ENCODE measurements at regions not wholly inside any gene's neighbourhood (a gene's known extent, or its start where the extent isn't known, plus 50 kb on each side); places are given as distances from the start of the nearest gene placed in this dataset.
"Not testable (repeated sequence)": the region's sequence is repeated elsewhere in the genome, so short reads cannot be mapped to it uniquely, and the experiment has no call there.

DNA sequence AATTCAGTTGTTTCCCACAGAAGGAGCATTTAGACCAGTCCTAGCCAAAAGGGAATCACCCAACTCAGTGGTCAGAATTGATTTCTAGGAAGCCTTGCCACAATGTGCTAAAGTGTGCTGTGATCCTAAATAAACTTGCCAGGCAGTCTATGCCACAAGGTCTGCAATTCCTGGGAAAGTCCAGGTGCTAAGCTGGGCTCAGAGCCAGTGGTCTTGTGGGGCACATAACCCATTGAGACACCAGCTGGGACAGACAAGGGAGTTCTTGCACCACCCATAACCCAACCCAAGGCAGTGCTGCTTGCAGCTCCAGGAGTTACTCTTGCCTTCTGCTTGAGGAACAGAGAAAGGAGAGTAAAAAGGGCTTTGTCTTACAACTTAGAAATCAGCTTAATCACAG is 489.5 kb upstream of the SPRY2 start:
- no peak for DNase-seq

DNA sequence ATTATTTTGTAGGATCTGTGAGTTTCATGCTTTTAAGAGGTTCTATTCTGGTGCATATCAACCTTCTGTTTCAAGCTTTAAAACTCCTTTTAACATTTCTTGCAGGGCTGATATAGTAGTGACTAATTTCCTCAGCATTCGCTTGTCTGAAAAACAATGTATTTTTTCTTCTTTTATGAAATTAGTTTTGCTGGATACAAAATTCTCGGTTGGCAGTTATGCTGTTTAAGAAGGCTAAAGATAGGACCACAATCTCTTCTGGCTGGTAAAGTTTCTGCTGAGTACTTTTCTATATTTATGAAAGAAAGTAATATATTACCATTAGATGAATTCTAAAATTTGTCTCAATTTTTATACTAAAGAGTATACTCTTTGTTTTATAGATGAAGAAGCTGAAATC is 487.8 kb upstream of the SPRY2 start:
- no peak for DNase-seq

DNA sequence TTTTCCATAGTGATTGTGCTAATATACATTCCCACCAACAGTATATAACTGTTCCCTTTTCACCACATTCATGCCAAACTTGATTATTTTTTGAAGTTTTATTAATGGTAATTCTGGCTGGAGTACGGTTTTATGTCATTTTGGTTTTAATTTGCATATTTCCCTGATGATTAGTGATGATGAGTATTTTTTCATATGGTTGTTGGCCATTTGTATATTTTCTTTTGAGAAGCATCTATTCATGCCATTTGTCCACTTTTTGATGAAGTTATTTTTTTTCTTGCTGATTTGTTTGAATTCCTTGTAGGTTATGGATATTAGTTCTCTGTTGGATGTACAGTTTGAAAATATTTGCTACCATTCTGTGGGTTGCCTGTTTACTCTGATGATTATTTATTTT is 484.4 kb upstream of the SPRY2 start:
- DNase-seq = no peak

DNA sequence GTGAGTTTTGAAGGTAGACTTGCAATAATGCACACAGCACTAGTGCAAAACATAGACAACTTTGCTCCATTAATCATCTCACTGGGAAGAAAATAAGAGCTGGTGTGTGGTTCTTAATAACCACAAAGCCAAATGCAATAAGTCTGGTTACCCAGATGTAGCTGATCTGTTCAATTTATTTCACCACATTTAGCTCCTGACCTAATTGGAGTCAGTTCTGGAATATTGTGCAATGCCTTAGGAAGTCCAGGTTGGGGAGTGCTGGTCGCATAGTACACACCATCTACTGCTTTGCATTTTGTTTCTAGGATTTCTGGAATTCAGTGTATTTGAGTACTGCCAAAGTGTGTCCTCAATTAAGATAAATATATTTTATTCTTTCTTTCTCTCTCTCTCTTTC is 483.3 kb upstream of the SPRY2 start:
- DNase-seq = no peak

- DNase-seq = no peak
Observed at GRCh38 chr13:80823472-80823871, 482.5 kb upstream of the SPRY2 start.

DNA sequence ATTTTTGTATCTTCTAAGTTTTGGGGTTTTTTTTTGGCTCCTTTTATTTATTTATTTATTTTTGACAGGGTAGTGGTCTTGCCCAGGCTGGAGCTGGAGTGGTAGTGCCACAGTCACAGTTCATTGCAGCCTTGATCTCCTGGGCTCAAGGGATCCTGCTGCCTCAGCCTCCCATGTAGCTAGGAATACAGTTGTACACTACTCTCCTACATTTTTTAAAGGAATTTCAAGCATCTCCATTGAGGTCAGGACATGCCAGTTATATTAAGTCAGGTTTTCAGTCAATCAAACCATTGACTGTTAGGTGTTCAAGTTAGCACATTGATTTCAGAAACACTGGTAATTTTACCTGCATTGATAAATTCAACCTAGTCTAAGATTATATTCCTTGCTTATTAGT is 480.5 kb upstream of the SPRY2 start:
- DNase-seq = no peak

- DNase-seq = no peak
Observed at GRCh38 chr13:80817979-80818378, 477.1 kb upstream of the SPRY2 start.

DNA sequence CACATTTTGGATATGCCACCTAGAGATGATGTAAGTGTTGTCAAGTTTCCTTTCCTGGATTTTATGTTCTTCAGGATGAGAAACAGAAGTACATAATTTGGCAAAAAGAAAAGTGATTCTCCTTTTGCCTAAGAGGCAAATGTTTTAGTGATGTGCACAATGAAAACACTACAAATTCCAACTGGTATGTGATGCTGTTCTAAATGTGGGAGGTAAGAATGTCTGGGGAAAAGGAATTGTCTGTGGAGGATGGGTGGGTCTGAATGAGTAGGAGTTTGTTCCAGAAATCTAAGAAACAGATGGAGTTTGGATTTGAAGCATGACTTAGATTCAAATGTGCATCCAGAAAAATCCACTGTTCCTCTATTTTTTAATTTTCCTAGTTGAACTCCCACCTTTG is 473.6 kb upstream of the SPRY2 start:
- DNase-seq = no peak

GRCh38 chr13:80810294-80810693 is 469.4 kb upstream of the SPRY2 start:
- not testable (repeated sequence) for DNase-seq

GRCh38 chr13:80802946-80803345 is 462.0 kb upstream of the SPRY2 start:
- DNase-seq = no peak

- DNase-seq = no peak
Observed at GRCh38 chr13:80798576-80799133, 457.7 kb upstream of the SPRY2 start.

GRCh38 chr13:80787604-80788003 is 446.7 kb upstream of the SPRY2 start:
- no peak for DNase-seq

DNA sequence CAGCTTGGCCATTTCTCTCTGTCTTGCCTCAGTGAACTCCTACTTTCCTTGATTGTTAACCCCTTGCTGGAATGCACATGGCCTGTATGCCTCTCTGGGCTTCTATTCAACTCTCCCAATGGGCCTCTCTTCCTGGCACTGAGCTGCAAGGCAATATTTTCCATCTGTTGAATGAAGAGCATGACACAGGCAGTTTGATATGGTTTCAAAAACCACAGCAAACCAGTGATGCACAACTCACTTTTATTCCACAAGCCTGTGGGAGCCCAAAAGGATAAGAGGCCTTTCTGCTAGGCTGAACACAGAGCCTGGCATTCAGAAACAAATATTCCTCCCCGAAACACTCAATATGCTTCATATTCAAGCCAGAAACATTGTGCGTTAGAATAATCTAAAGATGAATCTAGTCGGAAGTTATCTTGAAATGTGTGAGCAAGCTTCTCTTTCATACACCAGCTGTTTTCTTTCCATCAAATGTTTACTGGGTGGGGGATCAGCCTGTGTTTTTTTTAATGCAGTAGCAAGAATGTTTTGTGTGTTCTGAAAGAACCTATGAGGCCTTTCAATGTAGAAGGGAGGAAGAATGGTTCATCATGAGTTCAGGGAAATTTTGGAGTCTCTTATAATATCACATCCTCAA is 443.1 kb upstream of the SPRY2 start:
- no peak for DNase-seq

GRCh38 chr13:80782441-80782840 is 441.5 kb upstream of the SPRY2 start:
- DNase-seq = no peak

GRCh38 chr13:80778297-80778696 is 437.4 kb upstream of the SPRY2 start:
- DNase-seq = no peak

GRCh38 chr13:80757694-80758093 is 416.8 kb upstream of the SPRY2 start:
- DNase-seq = no peak

DNA sequence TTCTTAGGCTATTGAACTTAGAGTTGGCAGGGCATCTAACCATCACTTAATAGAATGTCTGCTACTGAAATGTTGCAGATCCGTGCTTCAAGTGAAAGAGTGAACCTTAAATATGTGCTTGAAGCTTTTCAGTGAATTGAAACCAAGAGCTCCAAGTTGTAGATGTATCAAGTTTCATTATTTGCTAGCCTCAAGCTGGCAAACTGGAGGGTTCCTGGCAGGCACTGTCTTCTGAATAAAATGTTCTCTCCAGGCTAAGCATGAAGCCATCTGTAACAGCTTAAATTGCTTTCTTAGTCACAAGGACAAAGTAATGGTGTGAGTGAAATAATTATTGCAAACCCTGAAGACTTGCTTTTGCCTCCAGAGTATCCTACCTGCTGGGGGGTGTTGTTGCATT is 415.0 kb upstream of the SPRY2 start:
- DNase-seq = no peak

DNA sequence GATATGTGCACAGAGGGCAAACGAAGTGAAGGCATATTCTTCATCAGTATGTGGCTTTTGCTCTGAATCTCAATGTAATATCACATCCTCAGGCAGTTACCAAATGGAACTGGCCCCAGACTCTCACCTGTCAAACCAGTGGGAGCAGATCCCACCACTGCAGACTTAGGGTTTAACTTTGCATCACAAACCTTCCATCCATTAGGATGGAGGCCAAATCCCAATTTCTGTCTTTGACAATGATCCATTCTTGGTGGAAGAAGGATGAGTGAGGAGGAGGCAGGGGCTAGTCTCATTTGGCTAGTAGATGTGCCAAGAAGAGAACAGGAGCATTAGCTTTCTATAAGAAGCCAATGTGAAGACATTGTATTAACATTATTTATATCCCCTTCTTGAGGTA is 413.5 kb upstream of the SPRY2 start:
- DNase-seq = no peak

GRCh38 chr13:80753866-80754265 is 412.9 kb upstream of the SPRY2 start:
- no peak for DNase-seq

GRCh38 chr13:80751854-80752253 is 410.9 kb upstream of the SPRY2 start:
- no peak for DNase-seq

DNA sequence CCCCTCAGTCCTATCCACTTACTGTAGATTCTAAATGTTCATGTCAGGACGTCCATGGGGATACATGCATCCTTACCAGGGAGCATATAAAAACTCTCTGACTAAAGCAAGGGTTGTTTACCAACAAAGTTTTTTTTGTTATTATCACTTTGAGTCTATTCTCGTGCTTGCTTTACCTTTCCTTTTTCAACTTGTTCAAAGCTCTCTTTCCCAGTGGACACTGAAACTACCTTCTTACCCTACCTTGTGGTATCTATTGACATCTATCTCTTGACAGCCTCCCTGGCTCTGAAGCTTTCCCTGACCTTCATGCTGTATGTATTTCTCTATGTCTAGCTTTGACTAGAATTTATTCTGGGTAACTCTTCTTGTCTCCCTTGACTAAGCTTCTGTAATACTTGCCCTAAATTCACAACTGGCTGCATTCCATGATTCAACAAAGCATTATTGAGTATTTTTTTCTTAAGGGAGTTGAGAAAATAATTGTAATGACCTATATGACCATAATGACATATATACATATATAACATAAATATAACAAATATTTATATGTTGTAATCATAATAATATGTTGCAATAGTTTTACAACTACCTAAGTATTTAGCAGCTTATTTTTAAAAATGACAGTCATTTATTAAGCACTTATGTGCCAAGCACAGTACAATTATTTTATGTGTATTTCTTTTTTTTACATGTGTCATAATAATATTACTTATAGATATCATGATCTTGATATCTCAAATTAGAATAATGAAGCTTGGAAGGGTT is 403.4 kb upstream of the SPRY2 start:
- DNase-seq = no peak

- DNase-seq = no peak
Observed at GRCh38 chr13:80742033-80742432, 401.1 kb upstream of the SPRY2 start.

GRCh38 chr13:80740071-80740470 is 399.1 kb upstream of the SPRY2 start:
- no peak for DNase-seq

- DNase-seq = no peak
Observed at GRCh38 chr13:80737513-80737912, 396.6 kb upstream of the SPRY2 start.

All from DMS79 treated with DMSO at 0.1 percent for 48 hours (cell line).